DMS 273 treated with DMSO at 0.1 percent for 48 hours (cell line): ENCODE measurements at regions not wholly inside any gene's neighbourhood (a gene's known extent, or its start where the extent isn't known, plus 50 kb on each side); places are given as distances from the start of the nearest gene placed in this dataset.

ENCODE experiments used
- DNase-seq: peaks from one replicate; lab custom pipeline; 2025; lab: John Stamatoyannopoulos, UW

- DNase-seq: no peak
These were observed 93.4 kb upstream of the EDNRB start for GRCh38 chr13:78012046-78012445.

GRCh38 chr13:78004821-78005220 is 86.2 kb upstream of the EDNRB start:
- DNase-seq: no peak

DNA sequence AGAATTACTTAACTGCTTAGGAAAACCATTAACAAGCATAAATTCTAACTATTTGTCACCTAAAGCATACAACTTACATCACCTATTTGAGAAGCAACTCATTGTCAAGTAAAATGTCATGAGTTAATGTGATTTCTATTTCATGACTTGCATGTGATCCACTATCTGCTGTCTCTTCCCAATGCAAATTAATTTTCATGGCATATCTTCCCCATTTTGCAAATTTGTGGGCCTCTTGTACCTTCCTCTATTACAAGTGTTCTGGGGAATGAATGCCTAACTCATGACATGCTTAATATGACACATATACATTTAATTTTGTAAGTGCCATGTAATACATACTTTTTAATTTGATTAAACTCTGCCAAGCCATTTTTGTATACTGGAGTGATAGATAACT is 81.1 kb upstream of the EDNRB start:
- no peak for DNase-seq

GRCh38 chr13:77994166-77994565 is 75.5 kb upstream of the EDNRB start:
- no peak for DNase-seq

DNA sequence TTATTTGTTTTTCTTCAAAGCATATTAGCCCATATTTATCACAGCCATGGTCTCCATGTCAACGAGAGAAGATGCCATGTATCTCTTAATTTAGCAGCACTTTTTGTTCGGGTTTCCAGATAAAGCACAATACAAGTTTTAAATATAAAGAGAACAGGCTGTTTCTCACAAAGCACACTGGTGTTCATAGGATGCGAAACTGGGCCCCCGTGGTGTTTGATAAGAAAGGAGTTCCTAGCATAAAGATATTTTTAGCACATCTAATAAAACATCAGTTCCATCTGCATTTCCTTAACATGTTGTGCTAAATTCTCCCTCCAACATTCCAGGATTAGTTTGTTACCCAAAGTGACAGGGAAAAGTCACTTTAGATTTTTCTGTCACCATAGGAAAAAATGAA is 72.4 kb upstream of the EDNRB start:
- no peak for DNase-seq

- DNase-seq: no peak
These were observed 70.7 kb upstream of the EDNRB start for GRCh38 chr13:77989281-77989680.

DNA sequence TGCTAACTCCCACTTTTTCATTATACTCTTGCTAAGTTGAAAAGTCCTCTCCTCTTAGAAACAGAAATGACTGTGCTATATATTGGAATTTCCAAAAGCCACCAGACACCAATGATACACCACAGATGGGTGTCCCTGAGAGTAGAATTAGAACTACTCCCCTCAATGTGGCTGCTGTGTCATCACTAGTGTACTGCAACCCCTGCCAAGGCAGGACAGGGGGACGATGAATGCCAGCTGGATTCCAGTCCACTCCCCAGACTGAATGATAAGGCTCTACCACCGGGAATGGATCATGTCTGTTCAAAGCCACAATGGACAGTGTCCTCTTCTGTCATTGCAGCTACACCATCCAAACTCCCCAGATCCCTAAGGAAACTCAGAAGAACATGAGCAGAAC is 69.7 kb upstream of the EDNRB start:
- DNase-seq: no peak

- no peak for DNase-seq
These were observed 68.1 kb upstream of the EDNRB start for GRCh38 chr13:77986713-77987112.

- DNase-seq: no peak
These were observed 67.4 kb upstream of the EDNRB start for GRCh38 chr13:77985866-77986636.

DNA sequence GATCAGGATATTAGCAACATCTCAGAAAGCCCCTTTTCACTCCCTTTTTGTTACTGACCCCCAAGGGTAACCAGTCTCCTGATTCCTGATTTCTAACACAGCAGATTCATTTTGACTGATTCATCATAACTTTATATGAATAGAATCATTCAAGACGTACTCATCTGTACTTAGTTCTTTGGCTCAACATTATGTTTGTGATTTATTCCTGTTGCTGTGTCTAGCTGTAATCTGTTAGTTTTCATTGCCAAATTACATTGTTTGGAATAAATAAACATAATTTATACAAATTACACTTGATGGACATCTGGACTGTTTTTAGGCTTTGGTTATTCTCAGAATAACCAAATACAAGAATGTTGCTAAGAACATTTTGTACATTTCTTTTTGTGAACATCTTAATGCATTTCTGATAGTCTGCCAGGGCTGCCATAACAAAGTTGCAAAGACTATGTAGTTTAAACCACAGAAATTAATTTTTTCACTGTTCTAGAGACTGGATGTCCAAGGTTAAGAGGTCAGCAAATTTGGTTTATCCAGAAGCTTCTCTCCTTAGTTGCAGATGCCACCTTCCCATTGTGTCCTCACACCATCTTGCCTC is 62.8 kb upstream of the EDNRB start:
- DNase-seq: no peak

DNA sequence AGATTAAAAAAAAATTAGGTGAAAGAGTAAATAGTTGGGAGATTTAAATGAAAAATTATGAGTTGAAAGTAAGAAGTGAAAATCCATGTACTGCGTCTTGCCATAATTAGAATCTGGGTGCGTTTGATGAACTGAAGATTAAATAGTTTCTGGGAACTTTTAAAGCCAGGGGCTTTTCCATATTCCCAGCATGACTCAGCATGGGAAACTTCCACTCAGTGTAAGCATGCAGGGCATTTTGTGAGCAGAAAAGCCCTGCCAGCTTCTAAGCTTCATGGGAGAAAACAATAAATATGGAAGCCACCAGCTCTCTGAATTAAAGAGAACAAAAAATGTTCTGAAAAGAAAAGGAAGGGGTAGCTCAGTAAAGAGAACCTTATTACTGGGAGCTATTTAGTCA is 62.0 kb upstream of the EDNRB start:
- no peak for DNase-seq

DNA sequence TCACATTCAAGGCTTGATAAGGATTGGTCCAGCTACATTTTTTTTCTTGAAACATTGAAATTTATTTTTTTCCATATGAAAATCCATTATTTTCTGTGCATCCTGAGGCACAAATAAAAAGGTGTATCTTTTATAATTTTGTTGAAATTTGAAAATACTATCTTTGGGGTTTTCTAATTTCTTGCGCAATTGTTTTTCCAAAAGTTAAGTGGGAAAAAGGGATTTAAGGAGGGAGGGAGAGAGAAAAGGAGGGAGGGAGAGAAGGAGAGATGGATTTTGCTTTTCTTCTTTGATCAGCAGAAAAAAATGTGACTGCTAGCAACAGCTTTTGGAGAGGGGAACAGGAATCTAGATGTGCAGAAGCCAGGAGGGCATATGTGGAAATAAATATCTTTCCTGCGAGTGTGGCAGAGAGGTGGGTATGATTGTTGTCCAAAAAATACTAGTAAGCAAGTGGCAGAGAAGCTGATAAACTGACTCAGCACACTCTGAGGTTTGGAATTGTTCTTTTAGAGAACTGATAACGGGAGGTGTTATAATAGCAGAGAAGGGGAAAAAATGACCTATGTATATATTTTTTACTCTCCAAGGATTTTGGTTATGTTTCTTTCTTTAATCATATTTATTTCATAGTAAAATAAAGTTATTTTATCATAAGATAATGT is 61.2 kb upstream of the EDNRB start:
- no peak for DNase-seq

DNA sequence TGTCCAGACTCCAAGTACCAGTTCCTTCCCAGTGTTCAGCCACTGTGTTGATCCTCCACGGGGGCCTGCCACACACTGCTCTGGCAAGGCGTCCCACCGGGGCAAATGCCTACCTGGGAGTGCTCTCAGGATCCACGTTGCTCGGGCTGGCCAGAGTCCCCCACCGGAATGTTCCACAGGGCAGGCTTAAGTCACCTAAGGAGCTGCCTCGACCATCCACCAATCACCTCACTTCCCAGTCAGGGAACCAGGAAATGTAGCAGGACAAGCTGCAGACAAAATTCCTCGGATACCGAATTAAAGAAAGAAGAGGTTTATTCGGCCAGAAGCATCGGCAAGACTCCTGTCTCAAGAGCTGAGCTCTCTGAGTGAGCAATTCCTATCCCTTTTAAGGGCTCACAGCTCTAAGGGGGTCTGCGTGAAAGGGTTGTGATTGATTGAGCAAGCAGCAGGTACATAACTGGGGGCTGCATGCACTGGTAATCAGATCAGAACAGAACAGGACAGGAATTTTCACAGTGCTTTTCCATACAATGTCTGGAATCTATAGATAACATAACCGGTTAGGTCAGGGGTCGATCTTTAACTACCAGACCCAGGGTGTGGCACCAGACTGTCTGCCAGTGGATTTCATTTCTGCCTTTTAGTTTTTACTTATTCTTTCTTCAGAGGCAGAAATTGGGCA is 56.9 kb upstream of the EDNRB start:
- no peak for DNase-seq

GRCh38 chr13:77969299-77969698 is 50.7 kb upstream of the EDNRB start:
- DNase-seq: no peak
